Iris pigment epithelial cell (primary cell): ENCODE measurements at regions not wholly inside any gene's neighbourhood (a gene's known extent, or its start where the extent isn't known, plus 50 kb on each side); places are given as distances from the start of the nearest gene placed in this dataset.

Source experiments
- DNase-seq: peaks from one replicate; pipeline ENCODE4 v3.0.0-alpha.2; 2011; ENCODE audit warnings: low read depth

- DNase-seq, result no peak
Measured at GRCh38 chr10:58885146-58885545, 291.3 kb upstream of the PHYHIPL start.

GRCh38 chr10:58885686-58886345 is 290.6 kb upstream of the PHYHIPL start:
- no peak for DNase-seq

GRCh38 chr10:58886406-58886805 is 290.0 kb upstream of the PHYHIPL start:
- DNase-seq, result no peak

GRCh38 chr10:58887474-58887873 is 289.0 kb upstream of the PHYHIPL start:
- no peak for DNase-seq

- no peak for DNase-seq
Measured at GRCh38 chr10:58888957-58889356, 287.5 kb upstream of the PHYHIPL start.

- DNase-seq, result no peak
Measured at GRCh38 chr10:58892031-58892531, 284.4 kb upstream of the PHYHIPL start.

- DNase-seq, result no peak
Measured at GRCh38 chr10:58894929-58895328, 281.5 kb upstream of the PHYHIPL start.

GRCh38 chr10:58896229-58896628 is 280.2 kb upstream of the PHYHIPL start:
- DNase-seq, result no peak

- no peak for DNase-seq
Measured at GRCh38 chr10:58897236-58897635, 279.2 kb upstream of the PHYHIPL start.

GRCh38 chr10:58897708-58898107 is 278.7 kb upstream of the PHYHIPL start:
- DNase-seq, result peak; percentile 10

GRCh38 chr10:58898854-58899573 is 277.4 kb upstream of the PHYHIPL start:
- DNase-seq, result no peak

- no peak for DNase-seq
Measured at GRCh38 chr10:58901092-58901646, 275.3 kb upstream of the PHYHIPL start.

GRCh38 chr10:58903071-58903470 is 273.4 kb upstream of the PHYHIPL start:
- no peak for DNase-seq

- no peak for DNase-seq
Measured at GRCh38 chr10:58909881-58910280, 266.6 kb upstream of the PHYHIPL start.

GRCh38 chr10:58913717-58914116 is 262.7 kb upstream of the PHYHIPL start:
- DNase-seq, result no peak

- no peak for DNase-seq
Measured at GRCh38 chr10:58918887-58919286, 257.6 kb upstream of the PHYHIPL start.

GRCh38 chr10:58919927-58920654 is 256.4 kb upstream of the PHYHIPL start:
- DNase-seq, result peak; percentile 74

- DNase-seq, result peak; percentile 7
Measured at GRCh38 chr10:58920655-58921003, 255.8 kb upstream of the PHYHIPL start.

- DNase-seq, result no peak
Measured at GRCh38 chr10:58921421-58921855, 255.0 kb upstream of the PHYHIPL start.

GRCh38 chr10:58925381-58925780 is 251.1 kb upstream of the PHYHIPL start:
- no peak for DNase-seq

GRCh38 chr10:58930500-58930899 is 245.9 kb upstream of the PHYHIPL start:
- no peak for DNase-seq

- DNase-seq, result no peak
Measured at GRCh38 chr10:58932126-58932525, 244.3 kb upstream of the PHYHIPL start.
